ENCODE measurements at regions not wholly inside any gene's neighbourhood (a gene's known extent, or its start where the extent isn't known, plus 50 kb on each side); places are given as distances from the start of the nearest gene placed in this dataset.
"Not testable (repeated sequence)": the region's sequence is repeated elsewhere in the genome, so short reads cannot be mapped to it uniquely, and the experiment has no call there.

GRCh38 chr21:24509131-24509530 is 1098.2 kb downstream of the MRPL39 start:
- no peak for DNase-seq (ENCODE audit: low read depth)

- no peak for DNase-seq (ENCODE audit: low read depth)
Observed at GRCh38 chr21:24486973-24487372, 1120.3 kb downstream of the MRPL39 start.

- not testable (repeated sequence) for DNase-seq (ENCODE audit: low read depth)
Observed at GRCh38 chr21:24483361-24483760, 1123.9 kb downstream of the MRPL39 start.

GRCh38 chr21:24470852-24471251 is 1136.4 kb downstream of the MRPL39 start:
- DNase-seq (ENCODE audit: low read depth), result no peak

GRCh38 chr21:24456358-24456757 is 1150.9 kb downstream of the MRPL39 start:
- no peak for DNase-seq (ENCODE audit: low read depth)

GRCh38 chr21:24450119-24450518 is 1157.2 kb downstream of the MRPL39 start:
- DNase-seq (ENCODE audit: low read depth), result no peak

- no peak for DNase-seq (ENCODE audit: low read depth)
Observed at GRCh38 chr21:24445517-24445916, 1161.8 kb downstream of the MRPL39 start.

- DNase-seq (ENCODE audit: low read depth), result no peak
Observed at GRCh38 chr21:24444736-24445135, 1162.5 kb downstream of the MRPL39 start.

GRCh38 chr21:24436236-24436635 is 1171.0 kb downstream of the MRPL39 start:
- no peak for DNase-seq (ENCODE audit: low read depth)

- DNase-seq (ENCODE audit: low read depth), result no peak
Observed at GRCh38 chr21:24428591-24429199, 1178.6 kb downstream of the MRPL39 start.

GRCh38 chr21:24424776-24425175 is 1182.5 kb downstream of the MRPL39 start:
- DNase-seq (ENCODE audit: low read depth), result no peak

GRCh38 chr21:24423546-24423945 is 1183.7 kb downstream of the MRPL39 start:
- no peak for DNase-seq (ENCODE audit: low read depth)

GRCh38 chr21:24420689-24421088 is 1186.6 kb downstream of the MRPL39 start:
- DNase-seq (ENCODE audit: low read depth), result no peak

- not testable (repeated sequence) for DNase-seq (ENCODE audit: low read depth)
Observed at GRCh38 chr21:24419641-24420040, 1187.6 kb downstream of the MRPL39 start.

- DNase-seq (ENCODE audit: low read depth), result no peak
Observed at GRCh38 chr21:24418671-24419070, 1188.6 kb downstream of the MRPL39 start.

- no peak for DNase-seq (ENCODE audit: low read depth)
Observed at GRCh38 chr21:24411429-24411828, 1195.9 kb downstream of the MRPL39 start.

GRCh38 chr21:24403221-24403620 is 1204.1 kb downstream of the MRPL39 start:
- DNase-seq (ENCODE audit: low read depth), result no peak

- DNase-seq (ENCODE audit: low read depth), result no peak
Observed at GRCh38 chr21:24395320-24395923, 1211.9 kb downstream of the MRPL39 start.

- no peak for DNase-seq (ENCODE audit: low read depth)
Observed at GRCh38 chr21:24375201-24375600, 1232.1 kb downstream of the MRPL39 start.

- DNase-seq (ENCODE audit: low read depth), result no peak
Observed at GRCh38 chr21:24372506-24372905, 1234.8 kb downstream of the MRPL39 start.

GRCh38 chr21:24369746-24370145 is 1237.5 kb downstream of the MRPL39 start:
- DNase-seq (ENCODE audit: low read depth), result no peak

GRCh38 chr21:24369278-24369677 is 1238.0 kb downstream of the MRPL39 start:
- no peak for DNase-seq (ENCODE audit: low read depth)

GRCh38 chr21:24367936-24368335 is 1239.3 kb downstream of the MRPL39 start:
- no peak for DNase-seq (ENCODE audit: low read depth)

GRCh38 chr21:24353492-24353891 is 1253.8 kb downstream of the MRPL39 start:
- no peak for DNase-seq (ENCODE audit: low read depth)
